AG20443 (cell line): ENCODE measurements at regions not wholly inside any gene's neighbourhood (a gene's known extent, or its start where the extent isn't known, plus 50 kb on each side); places are given as distances from the start of the nearest gene placed in this dataset.
"Not testable (repeated sequence)": the region's sequence is repeated elsewhere in the genome, so short reads cannot be mapped to it uniquely, and the experiment has no call there.

Source experiments
- DNase-seq: peaks from one replicate; pipeline ENCODE4 v3.0.0; 2012; ENCODE audit warnings: low spot score, mixed read lengths

- peak; percentile 19 for DNase-seq
Observed at GRCh38 chr4:106594291-106594952, 225.8 kb upstream of the GIMD1 start.

GRCh38 chr4:106588891-106589290 is 220.3 kb upstream of the GIMD1 start:
- no peak for DNase-seq

DNA sequence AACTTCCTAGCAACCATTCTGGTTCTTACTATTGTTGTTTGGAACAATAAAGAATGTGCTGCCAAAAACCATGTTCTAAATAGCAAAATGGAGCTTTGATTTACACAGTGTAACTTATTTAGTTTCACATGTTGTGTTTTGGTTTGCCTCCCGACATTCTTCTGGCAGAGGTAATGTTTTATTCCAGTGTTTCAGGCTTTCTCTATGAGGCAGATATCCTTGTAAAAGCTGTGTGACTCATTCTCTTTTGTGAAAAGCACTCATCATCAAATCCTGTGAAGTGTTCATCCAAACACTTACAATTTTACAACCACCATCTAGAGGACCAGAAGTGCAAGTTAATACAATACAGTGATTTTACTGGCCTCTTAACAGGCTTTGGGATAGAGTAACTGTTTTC is 219.0 kb upstream of the GIMD1 start:
- DNase-seq, result peak; percentile 48

- no peak for DNase-seq
Observed at GRCh38 chr4:106585915-106586349, 217.4 kb upstream of the GIMD1 start.

GRCh38 chr4:106584337-106584989 is 215.9 kb upstream of the GIMD1 start:
- peak; percentile 13 for DNase-seq

DNA sequence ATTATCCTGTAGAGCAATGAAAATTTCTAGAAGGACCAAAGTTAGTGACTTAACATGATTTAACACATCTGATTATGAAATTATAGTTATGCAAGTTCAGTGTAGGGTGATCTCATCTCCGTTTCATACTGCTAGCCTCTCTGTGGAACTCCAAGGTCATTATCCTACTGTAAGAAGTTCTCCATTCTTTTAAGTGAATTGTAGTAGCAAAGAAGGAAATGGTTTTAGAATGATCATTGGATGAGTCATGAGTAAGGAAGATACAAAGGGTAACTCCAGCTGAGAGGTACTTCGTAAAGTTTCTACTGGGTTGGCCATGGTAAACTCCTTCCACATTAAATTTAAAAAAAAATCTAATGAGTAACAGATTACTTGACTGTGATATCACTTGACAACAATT is 215.0 kb upstream of the GIMD1 start:
- peak; percentile 74 for DNase-seq

- DNase-seq, result no peak
Observed at GRCh38 chr4:106583108-106583507, 214.5 kb upstream of the GIMD1 start.

DNA sequence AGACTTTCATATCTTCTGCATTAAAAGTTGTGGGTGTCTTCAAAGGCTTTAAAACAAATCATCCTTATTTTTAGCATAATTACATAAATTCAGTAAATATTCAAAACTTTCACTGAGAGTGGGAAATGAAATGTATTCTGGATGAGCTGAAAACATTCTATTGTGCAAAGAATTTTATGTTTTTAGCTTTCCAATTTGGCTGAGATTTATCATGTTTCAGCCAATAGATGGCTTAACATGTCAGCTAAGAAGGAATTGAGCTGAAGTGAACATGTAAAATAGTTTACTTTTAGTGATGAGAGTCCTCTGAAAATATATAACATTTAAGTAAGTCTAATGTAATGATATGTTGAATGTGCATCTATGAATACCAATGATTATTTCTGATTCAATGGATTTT is 213.5 kb upstream of the GIMD1 start:
- no peak for DNase-seq

GRCh38 chr4:106579236-106579635 is 210.7 kb upstream of the GIMD1 start:
- no peak for DNase-seq

GRCh38 chr4:106569146-106570031 is 200.8 kb upstream of the GIMD1 start:
- peak; percentile 78 for DNase-seq

DNA sequence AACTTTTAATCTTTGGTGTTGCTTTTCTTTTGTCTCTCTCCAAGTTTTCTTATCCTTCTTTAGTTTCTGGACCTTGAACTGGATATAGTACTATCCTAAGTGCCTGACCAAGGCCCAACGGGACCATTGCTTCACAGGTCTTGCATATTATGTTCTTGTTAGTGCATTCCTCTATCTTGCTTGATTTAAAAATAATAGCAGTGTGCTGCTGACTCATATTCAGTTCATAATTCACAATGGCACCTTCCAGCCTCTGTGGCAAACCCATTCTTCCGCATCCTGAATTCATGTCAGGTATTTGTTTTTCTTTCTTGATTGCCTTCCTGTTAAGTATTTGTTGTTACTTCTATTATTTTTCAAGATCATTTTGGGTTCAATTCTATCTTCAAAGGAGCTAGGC is 197.1 kb upstream of the GIMD1 start:
- no peak for DNase-seq

GRCh38 chr4:106563637-106564036 is 195.1 kb upstream of the GIMD1 start:
- not testable (repeated sequence) for DNase-seq

DNA sequence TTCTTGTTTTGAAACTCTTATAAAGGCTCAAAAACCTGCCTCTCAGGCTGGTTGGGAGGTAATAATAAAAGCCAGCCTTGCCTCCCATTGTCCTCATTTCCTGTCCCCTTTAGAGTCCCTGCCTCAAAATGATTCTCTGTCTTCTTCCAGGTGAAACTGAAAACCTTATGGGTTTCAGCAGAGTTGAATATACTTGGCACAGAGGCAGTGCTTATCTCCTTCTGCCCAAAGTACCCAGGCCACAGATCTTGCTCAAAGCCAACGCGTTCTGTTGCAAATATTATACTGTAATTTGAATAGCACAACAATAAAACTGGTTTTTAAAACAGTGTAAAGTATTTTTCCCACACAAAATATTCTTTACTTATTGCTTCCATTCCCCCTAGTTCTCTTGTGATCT is 183.1 kb upstream of the GIMD1 start:
- DNase-seq, result no peak

- DNase-seq, result no peak
Observed at GRCh38 chr4:106548446-106549044, 180.0 kb upstream of the GIMD1 start.

DNA sequence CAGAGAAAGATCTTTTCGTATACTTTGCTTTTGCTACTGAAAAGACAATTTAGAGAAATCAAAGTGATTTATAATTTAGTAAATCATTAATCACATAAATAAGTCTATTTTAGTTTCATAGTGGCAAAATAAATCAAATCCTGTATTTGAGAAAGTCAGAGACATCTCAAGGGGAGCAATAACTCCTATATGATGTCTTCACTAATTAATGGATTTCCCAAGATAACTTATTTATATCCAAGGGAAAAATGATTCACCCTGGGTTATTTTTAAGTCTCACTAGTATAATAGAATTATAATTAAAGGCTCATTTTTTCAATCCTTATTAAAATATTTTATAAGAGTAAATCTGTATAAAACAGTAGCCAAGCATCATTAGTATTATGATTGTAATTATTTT is 177.8 kb upstream of the GIMD1 start:
- no peak for DNase-seq

DNA sequence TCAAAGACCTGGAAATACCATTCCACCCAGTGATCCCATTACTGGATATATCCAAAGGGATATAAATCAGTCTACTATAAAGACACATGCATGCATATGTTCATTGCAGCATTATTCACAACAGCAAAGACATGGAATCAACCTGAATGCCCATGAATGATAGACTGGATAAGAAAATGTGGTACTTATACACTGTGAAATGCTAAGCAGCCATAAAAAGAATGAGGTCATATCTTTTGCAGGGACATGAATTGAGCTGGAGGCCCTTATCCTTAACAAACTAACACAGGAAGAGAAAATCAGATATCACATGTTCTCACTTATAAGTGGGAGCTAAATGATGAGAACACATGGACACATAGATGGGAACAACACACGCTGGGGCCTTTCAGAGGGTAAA is 174.0 kb upstream of the GIMD1 start:
- not testable (repeated sequence) for DNase-seq

DNA sequence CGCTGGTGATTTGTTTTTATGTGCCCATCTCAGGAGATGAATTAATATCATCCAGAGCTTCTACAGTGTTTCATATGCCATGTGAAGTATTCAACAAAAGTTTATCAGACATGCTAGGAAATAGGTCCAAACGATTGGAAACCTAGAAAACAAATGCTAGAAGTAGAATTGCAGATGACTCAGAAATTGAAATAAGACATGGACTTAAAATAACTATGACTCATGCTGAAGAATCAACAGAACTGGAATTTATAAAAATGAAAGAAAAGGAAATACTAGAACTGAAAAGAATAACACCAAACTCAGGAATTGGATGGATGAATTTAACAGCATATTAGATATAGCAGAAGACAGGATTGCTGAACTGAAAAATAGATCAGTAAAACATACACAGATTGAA is 172.7 kb upstream of the GIMD1 start:
- DNase-seq, result peak; percentile 55

GRCh38 chr4:106530821-106531220 is 162.2 kb upstream of the GIMD1 start:
- peak; percentile 16 for DNase-seq

GRCh38 chr4:106530024-106530361 is 161.4 kb upstream of the GIMD1 start:
- no peak for DNase-seq

DNA sequence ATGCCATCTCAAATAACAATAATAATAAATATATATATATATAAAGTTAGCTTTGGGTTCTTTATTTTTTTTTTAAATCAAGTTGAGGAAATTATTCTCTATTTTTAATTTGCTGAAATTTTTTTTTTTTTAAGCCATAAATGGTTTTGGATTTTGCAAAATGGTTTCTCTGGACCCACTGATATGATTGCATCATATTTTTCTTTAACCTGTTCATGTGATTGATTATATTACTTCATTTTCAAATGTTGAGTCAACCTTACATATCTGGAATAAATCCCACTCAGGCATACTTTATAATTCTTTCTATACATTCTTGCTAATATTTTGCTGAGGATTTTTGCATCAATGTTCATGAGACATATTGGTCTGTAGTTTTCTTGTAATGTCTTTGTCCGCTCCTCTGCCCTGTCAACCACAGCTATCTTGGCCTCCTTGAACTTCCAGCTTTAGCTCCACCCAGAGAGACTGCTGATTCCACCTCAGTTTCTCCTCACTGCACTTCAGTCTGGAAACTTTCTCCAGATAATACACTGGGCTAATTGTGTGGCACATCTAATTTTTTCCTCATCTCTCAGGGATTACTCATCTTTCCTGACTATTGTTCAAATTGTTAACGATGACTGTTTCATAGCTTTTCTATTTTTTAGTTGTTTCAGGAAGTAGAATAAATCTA is 160.9 kb upstream of the GIMD1 start:
- DNase-seq, result peak; percentile 23

DNA sequence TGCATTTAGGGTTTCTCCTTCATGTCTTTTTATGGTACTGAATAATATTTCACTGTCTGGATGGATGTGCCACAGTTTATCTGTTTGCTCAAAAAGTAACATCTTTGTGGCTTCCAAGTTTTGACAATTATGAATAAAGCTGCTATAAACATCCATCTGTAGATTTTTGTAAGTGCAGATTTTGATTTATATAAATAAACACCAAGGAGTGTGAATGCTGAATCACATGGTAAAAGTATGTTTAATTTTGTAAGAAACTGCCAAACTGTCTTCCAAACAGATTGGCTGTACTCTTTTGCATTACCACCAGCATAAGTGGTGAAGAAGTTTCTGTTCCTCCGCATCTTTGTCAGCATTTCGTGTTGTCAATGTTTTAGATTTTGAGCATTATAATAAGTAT is 158.7 kb upstream of the GIMD1 start:
- no peak for DNase-seq

DNA sequence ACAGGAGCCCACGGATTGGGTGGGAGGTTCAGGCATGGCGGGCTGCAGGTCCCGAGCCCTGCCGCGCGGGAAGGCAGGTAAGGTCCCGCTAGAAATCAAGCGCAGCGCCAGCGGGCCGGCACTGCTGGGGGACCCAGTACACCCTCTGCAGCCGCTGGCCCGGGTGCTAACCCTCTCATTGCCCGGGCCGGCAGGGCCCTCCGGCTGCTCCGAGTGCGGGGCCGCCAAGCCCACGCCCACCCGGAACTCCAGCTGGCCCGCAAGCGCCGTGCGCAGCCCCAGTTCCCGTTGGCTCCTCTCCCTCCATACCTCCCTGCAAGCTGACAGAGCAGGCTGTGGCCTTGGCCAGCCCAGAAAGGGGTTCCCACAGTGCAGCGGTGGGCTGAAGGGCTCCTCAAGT is 156.8 kb upstream of the GIMD1 start:
- not testable (repeated sequence) for DNase-seq
